ENCODE measurements at regions not wholly inside any gene's neighbourhood (a gene's known extent, or its start where the extent isn't known, plus 50 kb on each side); places are given as distances from the start of the nearest gene placed in this dataset.

- Histone ChIP-seq H3K9me3 (replicated peaks) (no peaks in the 10 kb centered on the region), H3K27ac (replicated peaks) (no peak overlapping the region), H3K36me3 (no peaks in the 10 kb centered on the region), H3K27me3 (ENCODE audit: low read depth) (no peaks in the 10 kb centered on the region), H3K4me1 (peaks cover 3% of the 10 kb centered on the region), H3K4me3 (no peak overlapping the region)
- DNase-seq = no peak
- intact Hi-C loops (cut with micrococcal nuclease) = no loop called here
- TF ChIP-seq CTCF (IDR thresholded peaks at IDR 0.05; ENCODE audit: borderline replicate concordance) = no peak
Measured at GRCh38 chr5:107247427-107247826, 423.3 kb downstream of the EFNA5 start.

GRCh38 chr5:107243220-107243579, 427.5 kb downstream of the EFNA5 start:
- TF ChIP-seq CTCF (IDR thresholded peaks at IDR 0.05; ENCODE audit: borderline replicate concordance) = no peak
- Histone ChIP-seq H3K27ac (replicated peaks) (no peak overlapping the region), H3K36me3 (no peaks in the 10 kb centered on the region), H3K9me3 (replicated peaks) (no peaks in the 10 kb centered on the region), H3K4me1 (peaks cover 3% of the 10 kb centered on the region), H3K4me3 (no peak overlapping the region), H3K27me3 (ENCODE audit: low read depth) (no peaks in the 10 kb centered on the region)
- no peak for DNase-seq
- intact Hi-C loops (cut with micrococcal nuclease) = no loop called here

DNA sequence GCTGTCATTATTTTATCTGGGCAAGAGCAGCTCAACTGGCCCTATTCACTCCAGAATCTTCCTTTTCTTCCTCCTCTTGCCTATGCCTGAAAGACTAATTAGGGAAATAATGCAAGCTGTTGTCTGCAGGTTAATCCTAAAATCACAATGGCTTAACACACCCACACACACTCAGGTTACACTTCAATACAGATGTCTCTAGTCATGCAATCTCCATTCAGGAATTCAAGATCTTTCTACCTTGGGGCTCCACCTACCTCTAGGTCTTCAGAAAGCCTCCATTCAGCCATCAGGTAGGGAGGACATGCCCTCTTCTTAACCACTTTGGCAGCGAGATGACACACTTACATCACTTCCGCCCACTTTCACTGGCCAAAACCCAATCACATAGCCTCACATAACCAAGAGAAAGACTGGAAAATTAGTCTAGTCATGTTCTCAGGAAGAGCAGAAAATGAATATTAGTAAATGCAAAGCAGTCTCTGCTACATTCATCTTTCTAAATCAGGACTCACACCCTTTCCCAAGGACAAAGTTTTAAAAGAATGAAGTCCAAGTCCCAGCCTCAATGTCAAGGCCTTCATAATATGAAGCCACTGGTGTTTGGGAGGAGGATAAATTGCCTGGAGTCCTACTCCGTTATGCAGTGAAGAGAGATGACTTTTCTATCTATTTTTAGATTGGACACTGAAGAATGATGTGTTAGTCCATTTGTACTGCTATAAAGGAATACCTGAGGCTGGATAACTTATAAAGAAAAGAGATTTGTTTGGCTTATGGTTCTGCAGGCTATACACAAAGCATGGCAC, 428.1 kb downstream of the EFNA5 start:
- intact Hi-C loops (cut with micrococcal nuclease) = no loop called here
- Histone ChIP-seq H3K27ac (replicated peaks) (no peak overlapping the region), H3K4me3 (no peak overlapping the region), H3K9me3 (replicated peaks) (no peaks in the 10 kb centered on the region), H3K36me3 (no peaks in the 10 kb centered on the region), H3K4me1 (peaks cover 3% of the 10 kb centered on the region), H3K27me3 (ENCODE audit: low read depth) (no peaks in the 10 kb centered on the region)
- no peak for DNase-seq
- no peak for TF ChIP-seq CTCF (IDR thresholded peaks at IDR 0.05; ENCODE audit: borderline replicate concordance)

GRCh38 chr5:107241841-107242240, 428.9 kb downstream of the EFNA5 start:
- H3K36me3 ChIP-seq = no peaks in the 10 kb centered on the region
- H3K4me3 ChIP-seq = no peak overlapping the region
- no peak for TF ChIP-seq CTCF (IDR thresholded peaks at IDR 0.05; ENCODE audit: borderline replicate concordance)
- no peaks in the 10 kb centered on the region for H3K27me3 ChIP-seq (ENCODE audit: low read depth)
- DNase-seq = no peak
- H3K9me3 ChIP-seq (replicated peaks) = no peaks in the 10 kb centered on the region
- H3K4me1 ChIP-seq = peaks cover 3% of the 10 kb centered on the region
- intact Hi-C loops (cut with micrococcal nuclease) = no loop called here
- no peak overlapping the region for H3K27ac ChIP-seq (replicated peaks)

DNA sequence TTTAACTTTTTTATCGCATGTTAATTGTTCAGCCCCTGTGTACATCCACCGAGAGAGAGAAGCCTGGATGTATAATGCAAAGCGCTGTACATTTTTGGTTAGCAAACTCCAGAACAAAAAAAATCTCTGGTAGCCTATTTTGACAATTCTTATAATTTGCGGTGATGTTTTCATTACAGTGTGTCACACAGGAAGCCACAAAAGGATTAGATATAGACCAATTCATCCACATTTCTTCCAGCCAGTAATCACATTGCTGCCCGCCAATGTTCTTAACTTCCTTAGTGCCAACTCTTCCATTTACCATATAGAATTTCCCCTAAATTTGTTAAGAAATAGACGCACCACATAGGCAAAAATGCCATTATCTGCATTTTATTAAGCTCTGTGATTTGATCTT, 435.6 kb downstream of the EFNA5 start:
- Histone ChIP-seq H3K9me3 (replicated peaks) (no peaks in the 10 kb centered on the region), H3K4me3 (no peak overlapping the region), H3K4me1 (no peaks in the 10 kb centered on the region), H3K27me3 (ENCODE audit: low read depth) (no peaks in the 10 kb centered on the region), H3K27ac (replicated peaks) (no peak overlapping the region), H3K36me3 (no peaks in the 10 kb centered on the region)
- no peak for TF ChIP-seq CTCF (IDR thresholded peaks at IDR 0.05; ENCODE audit: borderline replicate concordance)
- DNase-seq = no peak
- intact Hi-C loops (cut with micrococcal nuclease) = no loop called here

Measured in left ventricle myocardium inferior (tissue), 1 donor.